Astrocyte of the spinal cord (primary cell): ENCODE measurements at regions not wholly inside any gene's neighbourhood (a gene's known extent, or its start where the extent isn't known, plus 50 kb on each side); places are given as distances from the start of the nearest gene placed in this dataset.

ENCODE experiments used
- DNase-seq: peaks from one replicate; pipeline ENCODE4 v3.0.0; 2011; ENCODE audit warnings: low read depth, low spot score
- H3K4me3 ChIP-seq: 2 replicates; pipeline ENCODE4 v1.5.1; 2011; ENCODE audit warnings: low read depth, mild to moderate bottlenecking, low read length, moderate library complexity
- in situ Hi-C: cut with HindIII; loops from 2 replicates; pipeline ENCODE4 v1.10.0; 2017; ENCODE audit warnings: low sequenced_read_pairs
- TF ChIP-seq, protein P1 (sequence below): IDR thresholded peaks from 2 replicates; pipeline ENCODE4 v1.5.1; 2012; ENCODE audit warnings: low read depth, mild to moderate bottlenecking, low read length, inconsistent platforms

DNA sequence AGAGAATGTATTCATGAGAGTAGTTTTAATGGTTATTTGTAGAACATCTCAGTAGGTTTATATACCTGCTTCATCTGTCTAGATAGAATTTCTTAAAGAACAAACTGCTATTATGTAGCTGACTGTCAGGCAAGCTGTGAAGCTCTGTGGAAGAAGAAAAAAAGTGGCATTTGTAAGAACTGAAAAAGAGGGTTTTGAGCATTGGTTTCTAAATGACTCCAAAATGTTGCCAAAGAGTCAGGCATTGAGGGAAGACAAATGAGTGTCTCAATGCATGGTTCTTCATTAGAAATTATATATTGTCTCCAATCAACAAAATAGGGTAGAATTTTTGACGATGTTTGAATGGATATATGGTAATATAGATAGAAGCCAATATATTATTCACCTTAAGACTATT is 1276.1 kb downstream of the KCNT2 start:
- no peak overlapping the region for H3K4me3 ChIP-seq
- DNase-seq: no peak
- in situ Hi-C loops: no loop called here
- TF ChIP-seq, protein P1, sequence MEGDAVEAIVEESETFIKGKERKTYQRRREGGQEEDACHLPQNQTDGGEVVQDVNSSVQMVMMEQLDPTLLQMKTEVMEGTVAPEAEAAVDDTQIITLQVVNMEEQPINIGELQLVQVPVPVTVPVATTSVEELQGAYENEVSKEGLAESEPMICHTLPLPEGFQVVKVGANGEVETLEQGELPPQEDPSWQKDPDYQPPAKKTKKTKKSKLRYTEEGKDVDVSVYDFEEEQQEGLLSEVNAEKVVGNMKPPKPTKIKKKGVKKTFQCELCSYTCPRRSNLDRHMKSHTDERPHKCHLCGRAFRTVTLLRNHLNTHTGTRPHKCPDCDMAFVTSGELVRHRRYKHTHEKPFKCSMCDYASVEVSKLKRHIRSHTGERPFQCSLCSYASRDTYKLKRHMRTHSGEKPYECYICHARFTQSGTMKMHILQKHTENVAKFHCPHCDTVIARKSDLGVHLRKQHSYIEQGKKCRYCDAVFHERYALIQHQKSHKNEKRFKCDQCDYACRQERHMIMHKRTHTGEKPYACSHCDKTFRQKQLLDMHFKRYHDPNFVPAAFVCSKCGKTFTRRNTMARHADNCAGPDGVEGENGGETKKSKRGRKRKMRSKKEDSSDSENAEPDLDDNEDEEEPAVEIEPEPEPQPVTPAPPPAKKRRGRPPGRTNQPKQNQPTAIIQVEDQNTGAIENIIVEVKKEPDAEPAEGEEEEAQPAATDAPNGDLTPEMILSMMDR: no peak

DNA sequence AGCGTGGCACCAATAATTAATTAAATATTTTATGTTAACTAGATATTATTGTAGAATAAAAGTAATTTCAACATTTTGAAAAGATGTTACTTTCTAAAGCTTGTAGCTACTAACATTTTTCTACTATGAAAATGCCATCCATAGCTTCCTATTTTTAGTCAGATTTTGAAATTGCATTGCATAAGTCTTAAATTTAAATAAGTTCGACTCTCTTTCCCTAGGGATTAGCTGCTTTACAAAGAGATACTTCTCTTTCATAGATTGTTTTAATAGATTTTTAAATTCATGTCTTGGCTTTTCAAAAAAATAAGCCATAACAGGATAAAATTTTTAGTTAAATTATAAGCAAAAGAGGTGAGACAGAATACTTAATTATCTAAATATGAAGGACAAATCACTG is 1279.6 kb downstream of the KCNT2 start:
- no peak for DNase-seq
- TF ChIP-seq, protein P1: no peak
- no peak overlapping the region for H3K4me3 ChIP-seq
- in situ Hi-C loops: no loop called here

DNA sequence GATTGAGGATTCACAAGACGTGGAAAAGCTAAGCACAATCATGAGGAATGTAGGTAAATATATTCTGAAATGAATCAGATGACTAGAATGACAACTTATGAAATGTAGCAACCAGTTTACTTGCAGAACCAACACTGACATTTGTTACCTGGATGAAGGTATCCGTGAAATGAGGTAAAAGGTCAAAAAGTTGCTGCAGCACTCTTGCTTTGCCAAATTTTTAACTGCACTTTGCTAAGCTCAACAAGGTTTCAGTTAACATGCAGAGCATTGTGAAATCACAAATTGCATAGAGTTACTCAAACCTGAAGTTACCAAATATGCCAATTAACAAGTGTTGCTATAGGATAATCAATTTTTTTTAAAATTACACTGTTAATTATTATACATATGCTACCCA is 1280.1 kb downstream of the KCNT2 start:
- H3K4me3 ChIP-seq: no peak overlapping the region
- TF ChIP-seq, protein P1: no peak
- no peak for DNase-seq
- in situ Hi-C loops: no loop called here

DNA sequence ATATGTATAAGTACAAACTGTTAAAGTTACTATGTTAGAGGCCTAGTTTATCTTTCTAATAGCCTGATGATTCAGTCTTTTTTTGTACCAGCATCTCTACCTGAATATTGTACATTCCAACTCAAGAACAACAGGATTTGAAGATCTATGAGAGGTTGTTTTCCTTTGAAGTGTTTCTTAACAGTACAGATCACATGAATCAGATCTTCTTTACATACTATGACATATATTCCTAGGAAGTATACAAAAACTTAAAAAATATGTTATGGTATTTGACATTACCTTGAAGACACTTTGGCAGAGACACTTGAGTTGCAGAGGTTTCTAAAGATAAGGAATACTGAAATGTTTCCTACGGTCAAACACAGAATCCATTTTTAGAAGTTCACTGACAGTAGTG is 1280.9 kb downstream of the KCNT2 start:
- TF ChIP-seq, protein P1: no peak
- no peak overlapping the region for H3K4me3 ChIP-seq
- in situ Hi-C loops: no loop called here
- DNase-seq: no peak

DNA sequence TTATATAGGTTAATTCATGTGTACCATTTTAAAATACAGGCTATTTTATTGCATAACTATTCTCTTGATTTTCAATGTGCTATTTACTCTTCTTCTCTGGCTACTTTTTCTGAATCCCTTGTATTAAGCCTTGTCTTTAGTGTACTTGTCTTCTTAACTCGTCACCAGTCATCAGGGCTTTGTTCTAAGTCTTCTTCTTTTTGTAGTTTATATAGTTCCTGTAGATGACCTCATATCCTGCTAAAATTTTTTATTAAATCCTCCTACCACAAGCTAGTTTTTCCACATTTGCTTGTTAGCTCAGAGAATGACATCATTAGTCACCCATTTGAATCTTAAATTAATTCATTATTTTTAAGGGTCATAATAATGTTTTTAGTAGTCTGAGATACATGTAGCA is 1281.9 kb downstream of the KCNT2 start:
- DNase-seq: no peak
- H3K4me3 ChIP-seq: no peak overlapping the region
- TF ChIP-seq, protein P1: no peak
- in situ Hi-C loops: no loop called here

DNA sequence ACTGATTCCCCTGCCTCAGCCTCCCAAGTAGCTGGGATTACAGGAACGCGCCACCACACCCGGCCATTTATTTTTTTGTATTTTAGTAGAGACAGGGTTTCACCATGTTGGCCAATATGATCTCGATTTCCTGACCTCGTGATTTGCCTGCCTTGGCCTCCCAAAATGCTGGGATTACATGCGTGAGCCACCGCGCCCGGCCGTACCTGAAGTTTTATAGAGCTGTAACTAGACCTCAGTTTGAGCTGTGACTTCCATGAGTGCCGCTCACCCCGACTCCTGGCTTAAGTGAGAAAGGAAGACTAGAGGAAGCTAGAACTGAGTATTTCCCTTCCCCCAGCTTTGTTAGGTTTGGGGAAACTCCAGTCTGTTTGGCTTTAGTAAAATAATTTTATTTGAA is 1283.1 kb downstream of the KCNT2 start:
- no peak overlapping the region for H3K4me3 ChIP-seq
- TF ChIP-seq, protein P1: no peak
- no peak for DNase-seq
- in situ Hi-C loops: no loop called here

DNA sequence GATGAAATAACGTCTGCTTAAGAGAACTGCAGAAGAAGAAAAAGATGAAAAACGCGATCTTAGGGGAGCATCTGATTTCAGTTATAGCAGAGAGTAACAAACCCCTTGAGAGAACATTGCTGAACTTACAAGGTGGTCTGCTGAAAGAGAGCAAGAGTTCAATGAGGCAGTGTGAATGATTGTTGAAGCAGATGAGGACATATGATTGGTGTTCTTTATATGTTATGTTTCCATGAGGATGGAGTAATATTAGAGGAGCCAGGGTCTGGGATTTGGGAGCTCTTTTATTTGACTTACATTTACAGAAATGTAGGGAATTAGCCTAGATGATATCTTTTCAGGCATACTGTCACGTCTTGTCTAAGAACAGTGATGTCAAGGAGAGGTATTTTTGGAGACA is 1302.0 kb downstream of the KCNT2 start:
- in situ Hi-C loops: no loop called here
- H3K4me3 ChIP-seq: no peak overlapping the region
- TF ChIP-seq, protein P1: no peak
- no peak for DNase-seq
